GM18502 (cell line): ENCODE measurements at regions not wholly inside any gene's neighbourhood (a gene's known extent, or its start where the extent isn't known, plus 50 kb on each side); places are given as distances from the start of the nearest gene placed in this dataset.

Experiments
- ATAC-seq: cut with Tn5 transposase; IDR thresholded peaks from one replicate; pipeline ENCODE4 v1.9.1; 2021; ENCODE audit warnings: mild to moderate bottlenecking; ENCODE audit not compliant: unreplicated experiment, poor library complexity

GRCh38 chr3:70849911-70850699 lies 537.7 kb upstream of the MDFIC2 start:
- no peak for ATAC-seq

GRCh38 chr3:70840106-70840870 lies 527.9 kb upstream of the MDFIC2 start:
- ATAC-seq, result no peak

GRCh38 chr3:70833239-70833960 lies 521.0 kb upstream of the MDFIC2 start:
- no peak for ATAC-seq

- no peak for ATAC-seq
Observed at GRCh38 chr3:70832834-70833205, 520.4 kb upstream of the MDFIC2 start.

- ATAC-seq, result no peak
Observed at GRCh38 chr3:70832089-70832833, 519.8 kb upstream of the MDFIC2 start.

- no peak for ATAC-seq
Observed at GRCh38 chr3:70829092-70829491, 516.7 kb upstream of the MDFIC2 start.

GRCh38 chr3:70824773-70825172 lies 512.3 kb upstream of the MDFIC2 start:
- no peak for ATAC-seq

GRCh38 chr3:70824078-70824477 lies 511.6 kb upstream of the MDFIC2 start:
- ATAC-seq, result no peak

GRCh38 chr3:70823622-70824021 lies 511.2 kb upstream of the MDFIC2 start:
- no peak for ATAC-seq

- no peak for ATAC-seq
Observed at GRCh38 chr3:70822669-70823068, 510.2 kb upstream of the MDFIC2 start.

- no peak for ATAC-seq
Observed at GRCh38 chr3:70821602-70822001, 509.2 kb upstream of the MDFIC2 start.

- ATAC-seq, result no peak
Observed at GRCh38 chr3:70820397-70820796, 508.0 kb upstream of the MDFIC2 start.

GRCh38 chr3:70818145-70818544 lies 505.7 kb upstream of the MDFIC2 start:
- no peak for ATAC-seq

- no peak for ATAC-seq
Observed at GRCh38 chr3:70816346-70816745, 503.9 kb upstream of the MDFIC2 start.

GRCh38 chr3:70815817-70816216 lies 503.4 kb upstream of the MDFIC2 start:
- no peak for ATAC-seq

GRCh38 chr3:70813311-70813710 lies 500.9 kb upstream of the MDFIC2 start:
- ATAC-seq, result no peak

GRCh38 chr3:70811880-70812279 lies 499.4 kb upstream of the MDFIC2 start:
- ATAC-seq, result no peak

- ATAC-seq, result no peak
Observed at GRCh38 chr3:70808881-70809280, 496.4 kb upstream of the MDFIC2 start.

GRCh38 chr3:70806556-70806955 lies 494.1 kb upstream of the MDFIC2 start:
- ATAC-seq, result no peak

GRCh38 chr3:70806021-70806420 lies 493.6 kb upstream of the MDFIC2 start:
- no peak for ATAC-seq
